Muscle layer of duodenum (tissue), 2 donors: ENCODE measurements at regions not wholly inside any gene's neighbourhood (a gene's known extent, or its start where the extent isn't known, plus 50 kb on each side); places are given as distances from the start of the nearest gene placed in this dataset.

ENCODE experiments used
- H3K27ac ChIP-seq: one replicate; pipeline ENCODE4 v1.7.0; 2013; ENCODE audit warnings: mild to moderate bottlenecking, low read length
- H3K27me3 ChIP-seq: one replicate; pipeline ENCODE4 v1.7.0; 2013; ENCODE audit warnings: low read depth, mild to moderate bottlenecking, control low read depth, low read length
- H3K36me3 ChIP-seq, 2 donors: one replicate each; pipeline ENCODE4 v1.7.0; 2013; ENCODE audit warnings: low read length in 2 of 2, control low read depth in 1 of 2, mild to moderate bottlenecking in 1 of 2; ENCODE audit not compliant: insufficient read depth in 2 of 2, control insufficient read depth in 1 of 2
- H3K4me1 ChIP-seq, 2 donors: one replicate each; pipeline ENCODE4 v1.7.0; 2013; ENCODE audit warnings: low read length in 2 of 2, mild to moderate bottlenecking in 2 of 2, control low read depth in 1 of 2, moderate library complexity in 1 of 2; ENCODE audit not compliant: insufficient read depth in 2 of 2, control insufficient read depth in 1 of 2
- H3K4me3 ChIP-seq, 2 donors: one replicate each; pipeline ENCODE4 v1.7.0; 2013; ENCODE audit warnings: low read length in 2 of 2, low read depth in 1 of 2, mild to moderate bottlenecking in 1 of 2
- H3K9me3 ChIP-seq, 2 donors: one replicate each; pipeline ENCODE4 v1.7.0; 2013; ENCODE audit warnings: low read length in 2 of 2, control low read depth in 1 of 2, mild to moderate bottlenecking in 1 of 2; ENCODE audit not compliant: control insufficient read depth in 1 of 2
- donor health status: healthy.

- Histone ChIP-seq H3K36me3 (no peaks in the 10 kb centered on the region), H3K27ac (no peak overlapping the region), H3K4me1 (no peaks in the 10 kb centered on the region), H3K4me3 (no peak overlapping the region), H3K27me3 (no peaks in the 10 kb centered on the region), H3K9me3 (no peaks in the 10 kb centered on the region)
Measured at GRCh38 chr7:91644256-91644655, 236.2 kb downstream of the MTERF1 start.

DNA sequence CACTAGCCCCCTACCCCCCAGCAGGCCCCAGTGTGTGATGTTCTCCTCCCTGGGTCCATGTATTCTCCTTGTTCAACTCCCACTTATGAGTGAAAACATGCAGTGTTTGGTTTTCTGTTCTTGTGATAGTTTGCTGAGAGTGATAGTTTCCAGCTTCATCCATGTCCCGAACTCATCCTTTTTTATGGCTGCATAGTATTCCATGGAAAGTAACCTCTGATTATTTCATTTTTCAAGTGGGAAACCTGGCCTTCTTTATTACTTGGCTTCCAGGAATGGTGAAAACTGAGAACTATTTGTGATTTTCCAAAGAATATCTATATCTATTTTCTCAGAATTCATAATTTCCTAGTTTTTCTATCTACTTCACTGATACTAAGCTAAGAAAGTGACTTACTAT is 235.0 kb downstream of the MTERF1 start:
- Histone ChIP-seq H3K9me3 (no peaks in the 10 kb centered on the region), H3K27me3 (no peaks in the 10 kb centered on the region), H3K27ac (no peak overlapping the region), H3K4me1 (no peaks in the 10 kb centered on the region), H3K4me3 (no peak overlapping the region), H3K36me3 (no peaks in the 10 kb centered on the region)

- Histone ChIP-seq H3K27ac (no peak overlapping the region), H3K4me1 (no peaks in the 10 kb centered on the region), H3K9me3 (no peaks in the 10 kb centered on the region), H3K36me3 (no peaks in the 10 kb centered on the region), H3K4me3 (no peak overlapping the region), H3K27me3 (no peaks in the 10 kb centered on the region)
Measured at GRCh38 chr7:91651986-91652385, 228.5 kb downstream of the MTERF1 start.

- no peaks in the 10 kb centered on the region for H3K9me3 ChIP-seq
Measured at GRCh38 chr7:91653286-91653685, 227.2 kb downstream of the MTERF1 start.

GRCh38 chr7:91655656-91656055 is 224.8 kb downstream of the MTERF1 start:
- H3K27me3 ChIP-seq: no peaks in the 10 kb centered on the region
- no peaks in the 10 kb centered on the region for H3K9me3 ChIP-seq
- H3K27ac ChIP-seq: no peak overlapping the region
- H3K4me3 ChIP-seq: no peak overlapping the region
- H3K36me3 ChIP-seq: no peaks in the 10 kb centered on the region
- H3K4me1 ChIP-seq: no peaks in the 10 kb centered on the region

More at GRCh38 chr7:91653286-91653685, 227.2 kb downstream of the MTERF1 start:
- H3K36me3 ChIP-seq: no peaks in the 10 kb centered on the region
- no peaks in the 10 kb centered on the region for H3K27me3 ChIP-seq
- H3K4me3 ChIP-seq: no peak overlapping the region
- no peaks in the 10 kb centered on the region for H3K4me1 ChIP-seq
- no peak overlapping the region for H3K27ac ChIP-seq

- no peak overlapping the region for H3K27ac ChIP-seq
- no peaks in the 10 kb centered on the region for H3K27me3 ChIP-seq
- H3K9me3 ChIP-seq: no peaks in the 10 kb centered on the region
- no peak overlapping the region for H3K4me3 ChIP-seq
- no peaks in the 10 kb centered on the region for H3K4me1 ChIP-seq
- H3K36me3 ChIP-seq: no peaks in the 10 kb centered on the region
Measured at GRCh38 chr7:91656541-91657482, 223.7 kb downstream of the MTERF1 start.

DNA sequence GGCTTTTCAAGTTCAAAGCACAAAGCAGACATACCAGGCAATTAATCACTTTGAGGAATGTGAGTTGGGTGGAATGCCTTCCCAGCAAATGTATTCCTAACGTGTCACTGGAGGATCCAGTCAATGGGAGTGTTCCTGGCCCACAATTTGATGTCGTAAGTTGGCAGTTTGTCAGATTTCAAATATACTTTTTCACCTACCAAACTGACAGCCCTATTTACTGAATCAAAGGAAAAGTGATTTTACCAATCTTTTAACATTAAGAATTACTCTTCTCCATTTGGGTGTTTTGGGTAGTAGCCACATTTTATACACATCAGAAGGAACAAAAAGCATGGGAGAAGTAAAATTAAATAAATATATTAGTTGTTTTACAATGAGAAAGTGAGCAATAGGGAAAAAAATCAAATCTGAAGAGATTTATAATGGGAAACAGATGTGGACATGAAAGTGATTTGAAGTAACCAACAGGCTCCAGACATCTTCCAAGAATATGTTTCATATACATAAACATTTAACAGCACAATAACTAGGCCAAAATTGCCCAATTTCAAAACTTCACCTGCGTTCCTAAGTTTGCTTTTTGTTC is 222.9 kb downstream of the MTERF1 start:
- Histone ChIP-seq H3K27ac (no peak overlapping the region), H3K4me3 (no peak overlapping the region), H3K36me3 (no peaks in the 10 kb centered on the region), H3K4me1 (no peaks in the 10 kb centered on the region), H3K27me3 (no peaks in the 10 kb centered on the region), H3K9me3 (no peaks in the 10 kb centered on the region)

DNA sequence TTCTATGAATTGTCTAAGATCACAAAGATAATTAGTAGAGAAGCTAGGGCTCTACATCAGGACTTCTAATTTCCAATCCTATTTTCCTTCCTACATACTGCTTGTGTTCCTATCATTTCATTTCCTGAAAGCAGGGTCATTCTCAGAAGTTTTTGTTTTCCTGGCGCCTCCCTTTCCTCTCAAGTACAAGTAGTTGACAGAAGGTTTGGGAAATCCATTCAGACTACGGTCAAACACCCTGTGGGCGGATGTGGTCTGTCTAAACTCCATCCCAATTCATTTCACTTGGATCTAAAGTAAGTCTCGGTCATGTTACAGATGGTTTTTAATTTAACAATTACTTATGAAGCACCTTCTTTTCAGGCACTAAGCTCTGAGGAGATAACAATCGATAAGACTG is 221.4 kb downstream of the MTERF1 start:
- no peaks in the 10 kb centered on the region for H3K36me3 ChIP-seq
- no peak overlapping the region for H3K27ac ChIP-seq
- no peaks in the 10 kb centered on the region for H3K4me1 ChIP-seq
- no peaks in the 10 kb centered on the region for H3K27me3 ChIP-seq
- no peaks in the 10 kb centered on the region for H3K9me3 ChIP-seq
- H3K4me3 ChIP-seq: no peak overlapping the region

- Histone ChIP-seq H3K27ac (no peak overlapping the region), H3K27me3 (no peaks in the 10 kb centered on the region), H3K36me3 (no peaks in the 10 kb centered on the region), H3K4me3 (no peak overlapping the region), H3K4me1 (no peaks in the 10 kb centered on the region), H3K9me3 (no peaks in the 10 kb centered on the region)
Measured at GRCh38 chr7:91660734-91661356, 219.7 kb downstream of the MTERF1 start.

- no peaks in the 10 kb centered on the region for H3K27me3 ChIP-seq
- H3K36me3 ChIP-seq: no peaks in the 10 kb centered on the region
- no peaks in the 10 kb centered on the region for H3K9me3 ChIP-seq
- no peak overlapping the region for H3K27ac ChIP-seq
- H3K4me1 ChIP-seq: no peaks in the 10 kb centered on the region
- H3K4me3 ChIP-seq: no peak overlapping the region
Measured at GRCh38 chr7:91661727-91662126, 218.8 kb downstream of the MTERF1 start.

- H3K9me3 ChIP-seq: no peaks in the 10 kb centered on the region
- H3K27ac ChIP-seq: no peak overlapping the region
- H3K36me3 ChIP-seq: no peaks in the 10 kb centered on the region
- H3K4me3 ChIP-seq: no peak overlapping the region
- H3K27me3 ChIP-seq: no peaks in the 10 kb centered on the region
- no peaks in the 10 kb centered on the region for H3K4me1 ChIP-seq
Measured at GRCh38 chr7:91668217-91668616, 212.3 kb downstream of the MTERF1 start.
